OCI-LY1 (cell line): ENCODE measurements at regions not wholly inside any gene's neighbourhood (a gene's known extent, or its start where the extent isn't known, plus 50 kb on each side); places are given as distances from the start of the nearest gene placed in this dataset.

Experiments
- H2AFZ ChIP-seq: fragments of 200-600 bp; sonication (generic), shearing (Covaris generic); 2 replicates; pipeline ENCODE4 v1.6.0; 2014; ENCODE audit warnings: antibody characterized with exemption, mild to moderate bottlenecking, low read length
- H3F3A ChIP-seq: fragments of 200-600 bp; sonication (generic), shearing (Covaris generic); 2 replicates; pipeline ENCODE4 v1.6.0; 2014; ENCODE audit warnings: mild to moderate bottlenecking, antibody characterized with exemption, low read length, moderate library complexity; ENCODE audit not compliant: insufficient read depth
- H3K27ac ChIP-seq: fragments of 200-600 bp; sonication (generic); 2 replicates; pipeline ENCODE4 v1.5.1; 2014; ENCODE audit warnings: low read length, mixed run types, mild to moderate bottlenecking, low read depth; ENCODE audit not compliant: poor library complexity, severe bottlenecking
- H3K27me3 ChIP-seq: fragments of 200-600 bp; sonication (generic); 2 replicates; pipeline ENCODE4 v1.6.0; 2014; ENCODE audit warnings: antibody characterized with exemption, mild to moderate bottlenecking, low read length, moderate library complexity; ENCODE audit not compliant: insufficient read depth
- H3K36me3 ChIP-seq: fragments of 200-600 bp; sonication (generic); 2 replicates; pipeline ENCODE4 v1.6.1; 2014; ENCODE audit warnings: mild to moderate bottlenecking, antibody characterized with exemption, low read length, moderate library complexity, mixed read lengths; ENCODE audit not compliant: insufficient read depth
- H3K4me1 ChIP-seq: fragments of 200-600 bp; sonication (generic); 2 replicates; pipeline ENCODE4 v1.5.1; 2014; ENCODE audit warnings: mild to moderate bottlenecking, low read length, moderate library complexity; ENCODE audit not compliant: insufficient read depth, severe bottlenecking
- H3K4me2 ChIP-seq: fragments of 200-600 bp; sonication (generic), shearing (Covaris generic); 2 replicates; pipeline ENCODE4 v1.6.1; 2014; ENCODE audit warnings: low read length
- H3K4me3 ChIP-seq: fragments of 200-600 bp; sonication (generic); 2 replicates; pipeline ENCODE4 v1.5.1; 2014; ENCODE audit warnings: low read length, low read depth, mild to moderate bottlenecking, mixed read lengths; ENCODE audit not compliant: poor library complexity, severe bottlenecking
- H3K79me2 ChIP-seq: fragments of 200-600 bp; shearing (Covaris generic); 2 replicates; pipeline ENCODE4 v1.6.1; 2016; ENCODE audit warnings: mixed run types, low read length, mixed read lengths; ENCODE audit not compliant: insufficient read depth
- H3K9ac ChIP-seq: fragments of 200-600 bp; sonication (generic), shearing (Covaris generic); 2 replicates; pipeline ENCODE4 v1.6.1; 2014; ENCODE audit warnings: mild to moderate bottlenecking, low read length, mixed read lengths
- H3K9me2 ChIP-seq: fragments of 200-600 bp; sonication (generic), shearing (Covaris generic); 2 replicates; pipeline ENCODE4 v1.6.1; 2014; ENCODE audit warnings: low read depth, mild to moderate bottlenecking, low read length, mixed read lengths
- H3K9me3 ChIP-seq: fragments of 200-600 bp; shearing (Covaris generic); 2 replicates; pipeline ENCODE4 v1.6.1; 2014; ENCODE audit warnings: low read length, mixed read lengths
- H4K20me1 ChIP-seq: fragments of 200-600 bp; sonication (generic), shearing (Covaris generic); 2 replicates; pipeline ENCODE4 v1.6.0; 2016; ENCODE audit warnings: mild to moderate bottlenecking, low read length; ENCODE audit not compliant: insufficient read depth
- CTCF ChIP-seq: fragments of 200-600 bp; sonication (generic), shearing (Covaris generic); IDR thresholded peaks from 2 replicates; pipeline ENCODE4 v1.5.1; 2017; ENCODE audit warnings: mild to moderate bottlenecking, antibody characterized with exemption, low read length, moderate library complexity, mixed read lengths
- EZH2 ChIP-seq: fragments of 200-600 bp; sonication (generic), shearing (Covaris generic); IDR thresholded peaks from 2 replicates; pipeline ENCODE4 v1.8.0; 2017; ENCODE audit warnings: borderline replicate concordance, mixed run types, mild to moderate bottlenecking, antibody characterized with exemption, low read length, moderate library complexity, mixed read lengths

DNA sequence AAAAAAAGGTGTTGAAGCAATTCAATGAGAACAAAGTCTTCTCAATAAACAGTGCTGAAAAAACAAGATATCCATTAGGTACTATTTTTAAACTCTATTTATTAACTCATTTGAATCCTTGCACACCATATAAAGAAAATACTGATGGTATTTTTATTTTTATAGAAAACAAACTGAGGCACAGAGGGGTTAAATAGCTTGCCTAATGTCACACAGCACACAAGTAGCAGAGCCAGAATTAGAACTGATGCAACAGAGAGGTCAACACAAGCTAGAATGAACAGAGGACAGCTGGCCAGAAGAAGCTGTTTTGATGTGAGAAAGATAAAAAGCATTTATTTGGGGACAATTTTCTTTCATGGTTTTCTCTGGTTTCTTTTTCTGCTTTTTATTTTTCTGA, 99.4 kb upstream of the RGPD4 start:
- no peaks in the 10 kb centered on the region for H4K20me1 ChIP-seq
- H3K9me3 ChIP-seq: no peaks in the 10 kb centered on the region
- H3K4me2 ChIP-seq: no peak overlapping the region
- no peak overlapping the region for H3K4me3 ChIP-seq
- no peak overlapping the region for H3K9ac ChIP-seq
- TF ChIP-seq CTCF (no peak), EZH2 (no peak)
- H3F3A ChIP-seq: no peaks in the 10 kb centered on the region
- no peak overlapping the region for H2AFZ ChIP-seq
- peaks cover 5% of the 10 kb centered on the region for H3K4me1 ChIP-seq
- H3K36me3 ChIP-seq: no peaks in the 10 kb centered on the region
- no peak overlapping the region for H3K27ac ChIP-seq
- no peaks in the 10 kb centered on the region for H3K79me2 ChIP-seq
- no peaks in the 10 kb centered on the region for H3K27me3 ChIP-seq
- H3K9me2 ChIP-seq: no peaks in the 10 kb centered on the region

DNA sequence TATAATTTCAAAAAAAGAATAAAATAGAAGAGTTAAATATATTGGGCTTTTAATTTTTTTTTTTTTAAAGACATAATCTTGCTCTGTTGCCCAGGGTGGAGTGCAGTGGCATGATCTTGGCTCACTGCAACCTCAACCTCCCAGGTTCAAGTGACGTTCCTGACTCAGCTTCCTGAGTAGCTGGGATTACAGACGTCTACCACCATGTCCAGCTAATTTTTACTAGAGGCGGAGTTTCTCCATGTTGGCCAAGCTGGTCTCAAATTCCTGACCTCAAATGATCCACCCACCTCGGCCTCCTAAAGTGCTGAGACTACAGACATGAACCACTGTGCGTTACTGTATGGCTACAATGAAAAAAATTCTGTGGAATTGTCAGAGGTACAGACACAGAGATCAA, 98.1 kb upstream of the RGPD4 start:
- Histone ChIP-seq H3K27me3 (no peaks in the 10 kb centered on the region), H3K4me2 (no peak overlapping the region), H3K4me1 (peaks cover 5% of the 10 kb centered on the region), H2AFZ (no peak overlapping the region), H3K4me3 (no peak overlapping the region), H3K9me3 (no peaks in the 10 kb centered on the region), H3K36me3 (no peaks in the 10 kb centered on the region), H3K9me2 (no peaks in the 10 kb centered on the region), H3K79me2 (no peaks in the 10 kb centered on the region), H3F3A (no peaks in the 10 kb centered on the region), H4K20me1 (no peaks in the 10 kb centered on the region), H3K27ac (no peak overlapping the region), H3K9ac (no peak overlapping the region)
- TF ChIP-seq CTCF (no peak), EZH2 (no peak)

DNA sequence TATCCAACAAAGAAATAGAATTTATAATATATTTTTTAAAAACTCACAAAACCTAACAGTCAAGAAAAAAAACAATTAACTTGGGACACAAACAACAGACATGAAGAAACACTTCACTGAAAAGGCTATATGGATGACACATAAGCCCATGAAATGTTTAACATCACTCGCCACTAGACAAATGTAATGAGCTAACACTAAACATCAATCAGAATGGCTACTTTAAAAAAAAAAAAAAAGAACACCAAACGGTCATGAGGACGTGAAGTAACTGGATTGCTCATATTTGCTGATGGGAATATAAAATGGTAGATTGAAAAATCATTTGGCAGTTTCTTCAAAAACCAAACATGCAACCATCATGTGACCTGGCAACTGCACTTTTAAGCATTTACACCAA, 97.3 kb upstream of the RGPD4 start:
- TF ChIP-seq EZH2: no peak
- no peak for TF ChIP-seq CTCF
- no peaks in the 10 kb centered on the region for H4K20me1 ChIP-seq
- H3K9me2 ChIP-seq: no peaks in the 10 kb centered on the region

More for the DNA sequence above, 97.3 kb upstream of the RGPD4 start:
- no peaks in the 10 kb centered on the region for H3K9me3 ChIP-seq
- no peak overlapping the region for H3K4me2 ChIP-seq
- H3K9ac ChIP-seq: no peak overlapping the region
- no peaks in the 10 kb centered on the region for H3K36me3 ChIP-seq
- H3K79me2 ChIP-seq: no peaks in the 10 kb centered on the region
- H3K4me1 ChIP-seq: peaks cover 5% of the 10 kb centered on the region
- no peaks in the 10 kb centered on the region for H3F3A ChIP-seq
- no peaks in the 10 kb centered on the region for H3K27me3 ChIP-seq
- H3K4me3 ChIP-seq: no peak overlapping the region
- no peak overlapping the region for H3K27ac ChIP-seq
- no peak overlapping the region for H2AFZ ChIP-seq
